Stimulated activated CD4-positive, alpha-beta T cell treated with anti-CD3 and anti-CD28 coated beads, Interleukin-4, amount 100 ng/mL, for 24 hours (primary cell): ENCODE measurements at regions not wholly inside any gene's neighbourhood (a gene's known extent, or its start where the extent isn't known, plus 50 kb on each side); places are given as distances from the start of the nearest gene placed in this dataset.

Experiments used
- DNase-seq: peaks from one replicate; pipeline ENCODE4 v3.0.0-alpha.2; 2020

- DNase-seq, result no peak
Measured at GRCh38 chr2:237020090-237020489, 65.6 kb upstream of the COPS8 start.

GRCh38 chr2:237022533-237022932, 63.2 kb upstream of the COPS8 start:
- no peak for DNase-seq

- no peak for DNase-seq
Measured at GRCh38 chr2:237024255-237024654, 61.4 kb upstream of the COPS8 start.

- no peak for DNase-seq
Measured at GRCh38 chr2:237025090-237025865, 60.4 kb upstream of the COPS8 start.

GRCh38 chr2:237026981-237027711, 58.5 kb upstream of the COPS8 start:
- peak; percentile 37 for DNase-seq

- DNase-seq, result no peak
Measured at GRCh38 chr2:237027712-237028029, 58.0 kb upstream of the COPS8 start.

GRCh38 chr2:237030382-237030781, 55.3 kb upstream of the COPS8 start:
- DNase-seq, result no peak

GRCh38 chr2:237033536-237034060, 52.1 kb upstream of the COPS8 start:
- no peak for DNase-seq

- no peak for DNase-seq
Measured at GRCh38 chr2:237035781-237036475, 49.8 kb upstream of the COPS8 start.
